Activated CD4-positive, alpha-beta T cell treated with anti-CD3 and anti-CD28 coated beads for 4 hours (primary cell): ENCODE measurements at regions not wholly inside any gene's neighbourhood (a gene's known extent, or its start where the extent isn't known, plus 50 kb on each side); places are given as distances from the start of the nearest gene placed in this dataset.
"Not testable (repeated sequence)": the region's sequence is repeated elsewhere in the genome, so short reads cannot be mapped to it uniquely, and the experiment has no call there.

Experiments
- DNase-seq, 2 donors: peaks; one replicate each; pipeline ENCODE4 v3.0.0-alpha.2; 2020

DNA sequence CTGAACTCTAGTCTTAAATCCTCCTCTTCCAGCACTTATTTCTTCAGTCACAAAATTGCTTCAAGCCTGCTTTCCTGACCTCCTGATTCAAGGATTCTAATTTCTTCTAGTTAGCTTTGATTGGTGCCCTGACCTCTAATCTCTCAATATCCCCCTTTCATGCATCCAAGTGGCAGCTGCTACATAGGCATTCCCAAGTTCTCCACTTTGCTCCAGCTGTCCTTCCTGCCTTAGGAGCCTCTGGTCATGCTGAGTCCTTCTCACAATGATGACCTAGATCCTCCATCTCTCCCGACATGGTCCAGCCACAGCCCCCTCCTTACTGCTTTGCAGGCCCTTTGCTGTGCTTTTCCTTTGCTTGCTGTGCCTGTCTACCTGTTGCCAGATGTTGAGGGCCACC, 347.8 kb upstream of the C2CD4B start:
- no peak for DNase-seq

DNA sequence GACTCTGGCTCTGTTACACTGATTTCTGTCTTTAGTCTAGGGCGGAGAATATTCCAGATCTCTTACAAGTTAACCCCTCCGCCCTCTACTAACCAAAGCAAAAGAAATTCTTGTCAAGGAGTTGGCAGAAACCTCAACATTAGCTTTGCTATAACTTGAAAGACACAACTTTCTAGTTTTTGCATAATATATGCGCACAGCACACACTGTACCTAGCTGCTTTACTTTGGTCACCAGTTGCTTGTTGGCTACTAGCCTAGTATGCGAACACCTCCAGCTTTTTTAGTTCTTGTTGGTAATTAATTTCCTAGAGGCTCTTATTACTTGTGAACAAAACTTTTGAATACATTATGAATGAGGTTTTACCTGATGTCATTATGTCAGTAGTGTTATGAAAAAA, 348.8 kb upstream of the C2CD4B start:
- no peak for DNase-seq

- no peak for DNase-seq
Observed at GRCh38 chr15:62515696-62516395, 350.8 kb upstream of the C2CD4B start.

DNA sequence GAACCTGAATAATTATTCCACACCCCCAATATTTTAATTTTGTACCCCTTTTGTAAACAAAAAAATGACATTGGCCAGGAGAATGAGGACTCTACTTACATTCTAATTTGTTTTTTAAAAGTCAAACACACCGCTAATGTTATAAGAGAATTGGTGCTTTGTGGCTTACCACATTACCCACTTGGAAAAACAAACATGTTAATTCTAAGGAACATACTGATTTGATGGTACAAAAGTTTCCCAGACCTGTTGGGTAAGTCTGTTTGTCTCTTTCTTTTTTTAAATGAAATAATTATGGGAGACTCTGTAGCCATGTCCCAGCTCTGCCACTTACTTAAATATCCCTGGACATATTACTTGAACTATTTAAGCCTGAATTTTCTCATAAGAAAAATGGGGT, 352.5 kb upstream of the C2CD4B start:
- no peak for DNase-seq

GRCh38 chr15:62518666-62519065, 353.6 kb upstream of the C2CD4B start:
- not testable (repeated sequence) for DNase-seq

DNA sequence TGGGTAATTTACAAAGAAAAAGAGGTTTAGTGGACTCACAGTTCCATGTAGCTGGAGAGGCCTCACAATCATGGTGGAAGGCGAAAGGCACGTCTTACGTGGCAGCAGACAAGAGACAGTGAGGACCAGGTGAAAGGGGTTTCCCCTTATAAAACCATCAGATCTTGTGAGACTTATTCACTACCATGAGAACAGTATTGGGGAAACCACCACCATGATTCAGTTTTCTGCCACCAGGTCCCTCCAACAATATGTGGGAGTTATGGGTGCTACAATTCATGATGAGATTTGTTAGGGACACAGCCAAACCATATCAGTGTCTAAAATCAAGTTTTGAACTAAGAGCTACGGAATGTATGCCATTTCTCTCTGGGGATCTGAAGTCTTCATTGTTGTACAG, 354.8 kb upstream of the C2CD4B start:
- no peak for DNase-seq

- no peak for DNase-seq
Observed at GRCh38 chr15:62520887-62521286, 355.8 kb upstream of the C2CD4B start.

- no peak for DNase-seq
Observed at GRCh38 chr15:62521396-62521795, 356.3 kb upstream of the C2CD4B start.

GRCh38 chr15:62524848-62525247, 359.8 kb upstream of the C2CD4B start:
- no peak for DNase-seq

DNA sequence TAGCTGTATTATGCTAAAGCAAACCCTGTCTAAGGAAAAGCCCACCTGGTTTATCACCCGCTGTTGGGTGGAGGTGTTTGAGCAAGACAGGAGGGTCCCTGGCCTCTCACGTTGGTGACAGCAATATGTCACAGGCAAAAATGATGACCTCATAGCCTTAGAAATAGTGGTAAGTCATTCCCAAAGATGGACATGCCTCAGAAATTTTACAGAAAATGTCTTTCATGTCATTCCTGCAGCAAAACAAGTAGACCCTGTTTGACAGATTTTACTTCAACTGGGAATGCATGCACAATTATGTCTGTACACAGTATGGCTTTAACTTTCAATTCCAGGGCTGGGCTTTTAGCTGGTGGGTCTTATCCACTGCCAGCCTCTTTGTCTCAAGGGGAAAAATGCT, 362.3 kb upstream of the C2CD4B start:
- DNase-seq, result no peak

- no peak for DNase-seq
Observed at GRCh38 chr15:62528505-62528904, 363.4 kb upstream of the C2CD4B start.

GRCh38 chr15:62532367-62532766, 367.3 kb upstream of the C2CD4B start:
- no peak for DNase-seq

GRCh38 chr15:62533687-62534086, 368.6 kb upstream of the C2CD4B start:
- no peak for DNase-seq

GRCh38 chr15:62534996-62535395, 369.9 kb upstream of the C2CD4B start:
- no peak for DNase-seq

- DNase-seq, result no peak
Observed at GRCh38 chr15:62539236-62539635, 374.2 kb upstream of the C2CD4B start.

DNA sequence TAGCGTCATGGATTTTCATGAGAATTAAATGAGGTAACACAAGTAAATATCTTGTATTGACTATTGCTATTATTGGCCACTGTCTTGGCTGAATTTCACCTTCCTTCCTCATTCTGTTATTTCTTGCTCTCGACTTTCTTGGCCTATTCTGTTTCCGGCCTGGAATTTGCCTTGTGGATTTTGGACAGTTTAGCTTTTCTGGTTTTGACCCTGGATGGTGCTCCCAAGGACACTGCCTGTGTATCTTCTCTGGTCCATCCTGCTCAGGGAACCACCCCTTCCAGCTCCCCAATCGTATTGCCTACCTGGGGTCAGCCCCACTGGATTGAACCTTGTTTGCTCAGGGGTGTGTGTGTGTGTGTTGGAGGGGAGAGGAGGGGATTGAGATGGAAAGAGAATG, 376.2 kb upstream of the C2CD4B start:
- no peak for DNase-seq

GRCh38 chr15:62541846-62542245, 376.8 kb upstream of the C2CD4B start:
- no peak for DNase-seq

DNA sequence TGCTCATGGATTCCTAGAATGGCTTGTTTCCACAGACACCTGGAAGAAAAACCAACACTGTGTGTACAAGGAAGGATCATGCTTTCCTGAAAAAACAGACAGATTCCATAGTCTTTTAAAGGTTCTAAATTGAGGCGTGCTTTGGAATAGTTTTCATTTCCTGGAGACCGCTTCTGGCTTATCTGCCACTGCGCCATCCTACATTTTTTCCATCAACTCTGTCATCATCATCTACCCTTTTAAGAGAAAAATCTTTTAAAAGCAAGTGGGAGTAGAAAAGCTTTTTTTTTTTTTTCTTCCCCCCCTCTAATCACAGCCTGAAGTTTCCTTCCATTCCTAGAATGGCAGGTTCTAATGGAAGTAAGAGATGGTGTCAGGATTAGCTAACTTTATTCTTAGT, 379.4 kb upstream of the C2CD4B start:
- DNase-seq, result no peak

DNA sequence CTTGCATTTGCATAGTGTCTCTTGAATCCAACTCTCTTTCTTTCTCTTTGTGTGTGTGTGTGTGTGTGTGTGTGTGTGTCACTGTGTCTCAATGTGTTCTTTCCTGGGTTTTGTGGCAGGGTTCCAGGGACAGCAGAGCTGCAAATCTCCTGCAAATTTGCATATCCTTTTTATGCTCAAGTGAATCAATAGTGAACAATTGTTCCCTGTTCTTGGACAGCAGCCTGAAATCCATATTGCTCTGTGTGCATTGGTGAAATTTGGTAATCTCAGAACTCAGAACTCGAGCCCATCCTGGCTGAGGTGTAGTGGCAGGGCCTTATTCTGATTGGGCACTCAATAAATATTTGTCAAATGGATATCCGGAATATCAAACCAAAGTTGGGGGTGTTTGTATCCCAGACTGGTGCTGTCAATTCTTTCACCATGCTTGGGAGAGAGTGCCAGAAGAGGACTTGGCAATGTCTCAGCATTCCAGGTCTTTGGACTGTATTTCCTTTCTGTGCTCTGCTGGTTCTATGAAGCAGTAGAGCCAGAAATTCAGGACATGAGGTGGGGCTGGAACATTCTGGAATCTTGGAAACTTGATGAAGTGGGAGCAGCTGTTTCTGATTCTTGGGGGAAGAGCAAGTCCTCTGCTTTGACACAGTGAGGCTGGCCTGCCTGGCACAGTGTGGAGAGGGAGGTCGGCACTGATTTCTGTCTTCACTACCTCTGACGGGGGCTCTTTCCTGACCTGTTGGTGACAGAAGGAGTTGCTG, 380.6 kb upstream of the C2CD4B start:
- no peak for DNase-seq

DNA sequence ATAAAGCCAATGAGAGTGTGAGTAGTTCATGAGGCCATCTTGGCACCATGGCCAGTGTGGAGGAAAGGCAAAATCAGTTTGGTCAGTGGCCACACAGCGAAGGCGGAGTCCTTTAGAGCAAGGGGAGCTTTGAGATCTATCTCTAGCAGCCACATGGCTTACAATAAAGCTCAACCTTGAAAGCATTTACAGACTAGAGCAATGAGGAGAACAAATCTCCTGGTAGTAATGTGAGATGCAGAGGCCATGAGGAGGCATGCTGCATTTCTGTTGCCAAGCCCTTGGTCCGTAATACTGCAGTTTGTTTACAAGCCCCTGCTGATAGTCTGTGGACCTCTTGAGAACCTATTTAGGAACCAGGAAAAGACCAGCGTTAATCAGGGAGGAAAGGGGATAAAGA, 381.5 kb upstream of the C2CD4B start:
- DNase-seq, result no peak

DNA sequence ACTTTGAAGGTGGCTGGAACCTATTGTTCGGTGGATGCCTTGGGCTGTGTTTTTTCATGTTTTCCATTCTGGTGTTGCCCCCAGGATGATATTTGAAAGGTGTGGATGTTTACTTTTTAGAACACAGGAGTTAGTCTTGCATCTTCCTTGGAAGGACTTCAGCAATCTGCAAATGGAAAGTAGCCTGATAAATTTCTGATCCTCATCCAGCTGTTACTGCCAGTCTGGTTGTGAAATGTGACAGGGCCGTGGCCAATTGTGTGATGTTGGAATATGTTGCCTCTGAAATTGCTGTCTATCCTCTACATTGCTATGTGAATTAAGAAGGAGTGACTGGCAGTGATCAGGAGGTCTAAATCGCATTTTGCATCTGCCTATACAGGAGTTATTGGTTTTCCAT, 382.5 kb upstream of the C2CD4B start:
- no peak for DNase-seq

DNA sequence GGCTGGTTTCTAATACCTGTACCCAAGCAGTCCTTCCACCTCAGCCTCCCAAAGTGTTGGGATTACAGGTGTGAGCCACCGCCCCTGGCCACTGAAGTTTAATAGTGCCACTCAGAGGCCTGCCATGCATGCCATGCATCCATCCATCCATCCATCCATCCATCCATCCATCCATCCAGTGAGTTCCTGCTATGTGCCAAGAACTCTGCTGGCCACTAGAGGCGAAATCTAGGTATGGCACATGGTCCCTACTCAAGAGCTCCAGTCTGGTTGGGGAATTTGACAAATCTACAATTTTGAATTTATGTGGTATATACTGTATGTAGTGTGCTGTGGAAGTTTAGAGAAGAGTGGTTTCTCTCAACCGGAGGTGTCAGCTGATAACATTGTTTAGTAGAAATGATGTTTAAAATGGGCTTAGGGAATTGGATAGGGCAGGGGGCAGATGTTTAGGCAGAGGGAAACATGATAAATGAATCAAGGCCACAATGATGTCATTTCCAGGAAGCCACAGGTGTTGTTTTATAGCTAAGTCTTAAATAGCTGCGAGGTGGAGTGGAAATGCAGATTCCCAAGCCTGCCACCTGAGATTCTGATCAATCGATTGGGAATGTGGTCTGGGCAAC, 384.4 kb upstream of the C2CD4B start:
- no peak for DNase-seq

DNA sequence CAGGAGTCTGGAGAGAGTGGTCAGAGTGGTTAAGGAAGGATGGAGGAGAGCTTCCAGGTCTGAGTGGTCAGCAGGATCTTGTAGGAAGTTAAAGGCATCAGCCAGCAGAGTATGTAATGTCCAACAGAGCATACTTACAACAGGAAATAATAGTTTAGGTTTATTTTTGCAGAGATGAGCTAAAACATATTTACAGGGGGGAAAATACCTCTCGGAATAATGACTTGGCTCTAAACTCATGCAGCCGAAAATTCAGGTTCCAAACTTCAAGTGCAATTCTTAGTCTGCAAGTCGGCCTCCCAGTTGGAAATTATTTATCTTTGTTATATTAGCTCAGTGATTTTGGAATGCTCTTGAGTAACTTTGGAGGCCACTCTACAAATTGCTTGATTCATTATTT, 385.0 kb upstream of the C2CD4B start:
- no peak for DNase-seq

DNA sequence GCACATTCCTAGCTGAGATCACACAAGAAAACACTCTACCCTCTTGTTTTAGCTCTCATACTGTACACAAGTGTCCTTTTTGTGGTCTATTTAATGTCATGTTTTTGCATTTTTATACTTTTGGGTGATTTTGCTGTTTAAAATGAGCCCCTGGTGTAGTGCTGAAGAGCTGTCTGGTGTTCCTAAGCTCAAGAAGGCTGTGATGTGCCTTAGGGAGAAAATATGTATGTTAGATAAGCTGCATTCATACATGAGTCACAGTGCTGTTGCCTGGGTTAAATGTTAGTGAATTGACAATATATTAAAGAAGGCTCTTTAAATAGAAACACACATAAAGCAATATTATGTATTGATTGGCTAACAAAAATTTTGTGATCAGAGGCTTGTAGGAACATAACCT, 387.4 kb upstream of the C2CD4B start:
- no peak for DNase-seq
